ENCODE measurements at regions not wholly inside any gene's neighbourhood (a gene's known extent, or its start where the extent isn't known, plus 50 kb on each side); places are given as distances from the start of the nearest gene placed in this dataset.

DNA sequence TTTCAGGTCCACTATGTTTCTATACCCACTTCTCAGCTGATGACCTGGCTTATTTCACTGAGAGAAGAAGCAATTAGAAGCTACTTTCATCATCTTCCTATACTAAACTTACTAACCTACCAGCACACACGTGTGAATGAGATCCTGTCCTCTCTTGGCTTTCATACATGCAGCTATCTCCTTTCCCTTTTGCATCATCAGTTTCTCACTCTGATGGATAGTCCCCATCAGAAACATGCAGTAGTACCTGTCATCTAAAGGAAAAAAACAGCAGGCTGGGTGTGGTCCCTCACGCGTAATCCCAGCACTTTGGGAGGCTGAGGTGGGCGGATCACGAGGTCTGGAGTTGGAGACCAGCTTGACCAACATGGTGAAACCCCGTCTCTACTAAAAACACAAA lies 237.6 kb upstream of the C2CD4B start:
- no peak for TF ChIP-seq POLR2A (IDR thresholded peaks at IDR 0.05; ENCODE audit: low read depth, low read length)
- TF ChIP-seq TAF1 (IDR thresholded peaks at IDR 0.05; ENCODE audit: low read depth, low read length) = no peak
- TF ChIP-seq POLR2AphosphoS5 (IDR thresholded peaks at IDR 0.05; ENCODE audit: low read depth, low read length) = no peak
- TF ChIP-seq POU2F2 (IDR thresholded peaks at IDR 0.05; ENCODE audit: low read depth, low read length) = no peak
